Gastroesophageal sphincter (tissue), 4 donors: ENCODE measurements at regions not wholly inside any gene's neighbourhood (a gene's known extent, or its start where the extent isn't known, plus 50 kb on each side); places are given as distances from the start of the nearest gene placed in this dataset.

Experiments
- ATAC-seq: fragments of 150-250 bp; one replicate; pipeline ENCODE4 v1.9.1; 2016; ENCODE audit warnings: mild to moderate bottlenecking, moderate library complexity
- H3K27ac ChIP-seq, 4 donors: fragments of 200-600 bp; sonication (generic) in 3 of 4; 1 replicate in 3 of 4; 2 replicates in 1 of 4; pipeline ENCODE4 v1.5.1; 2016 to 2019
- H3K27me3 ChIP-seq: fragments of 200-600 bp; sonication (generic); one replicate; pipeline ENCODE4 v1.5.1; 2019
- H3K36me3 ChIP-seq, 2 donors: fragments of 200-600 bp; sonication (generic); one replicate each; pipeline ENCODE4 v1.5.1; 2019; ENCODE audit warnings: control low read depth in 1 of 2
- H3K4me1 ChIP-seq, 3 donors: fragments of 200-600 bp; sonication (generic); 1 replicate in 2 of 3; 2 replicates in 1 of 3; pipeline ENCODE4 v1.5.1; 2016 to 2019; ENCODE audit warnings: control low read depth in 2 of 3
- H3K4me3 ChIP-seq, 2 donors: fragments of 200-600 bp; sonication (generic); one replicate each; pipeline ENCODE4 v1.5.1; 2019; ENCODE audit warnings: mild to moderate bottlenecking in 1 of 2, moderate library complexity in 1 of 2
- H3K9me3 ChIP-seq, 3 donors: fragments of 200-600 bp; sonication (generic); one replicate each; pipeline ENCODE4 v1.5.1; 2017 to 2019; ENCODE audit warnings: control low read depth in 2 of 3
- EP300 ChIP-seq: sonication (generic); formaldehyde crosslinking; IDR thresholded peaks from one replicate; pipeline ENCODE4 v1.6.1; 2017; ENCODE audit warnings: antibody characterized with exemption, mild to moderate bottlenecking
- POLR2A ChIP-seq, 2 donors: fragments of 450-650 bp; IDR thresholded peaks; one replicate each; pipeline ENCODE4 v1.6.1; 2017; ENCODE audit warnings: antibody characterized with exemption in 2 of 2, mild to moderate bottlenecking in 2 of 2, moderate library complexity in 1 of 2
- POLR2AphosphoS5 ChIP-seq: sonication (generic); formaldehyde crosslinking; IDR thresholded peaks from one replicate; pipeline ENCODE4 v1.6.1; 2017; ENCODE audit warnings: antibody characterized with exemption
- WGBS, 2 donors: methylation state at CpG; one replicate each; pipeline ENCODE4 v1.1.5; 2018; ENCODE audit warnings: low coverage in 1 of 2; 5-methylcytosine and 5-hydroxymethylcytosine counted together
- TF ChIP-seq, protein P1 (sequence below), 4 experiments: fragments of 200-600 bp in 2 of 4; fragments of 450-650 bp in 2 of 4; sonication (generic) in 1 of 4; IDR thresholded peaks; one replicate each; pipeline ENCODE4 v1.5.1; 2017 to 2019; ENCODE audit warnings: antibody characterized with exemption in 4 of 4, mild to moderate bottlenecking in 2 of 4, moderate library complexity in 2 of 4

DNA sequence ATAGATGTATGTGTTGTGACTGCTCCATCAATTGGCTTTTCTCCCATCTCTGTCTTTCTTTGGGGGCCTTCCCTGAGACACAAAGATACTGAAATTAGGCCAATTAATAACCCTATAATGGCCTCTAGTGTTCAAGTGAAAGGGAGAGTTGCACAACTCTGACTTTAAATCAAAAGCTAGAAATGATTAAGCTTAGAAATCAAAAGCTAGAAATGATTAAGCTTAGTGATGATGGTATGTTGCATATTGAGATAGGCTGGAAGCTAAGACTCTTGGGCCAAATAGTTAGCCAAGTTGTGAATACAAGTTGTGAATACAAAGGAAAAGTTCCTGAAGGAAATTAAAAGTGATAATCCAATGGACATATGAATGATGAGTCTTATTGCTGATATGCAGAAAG is 452.9 kb upstream of the AGA start:
- H3K27me3 ChIP-seq, result no peaks in the 10 kb centered on the region
- ATAC-seq, result no peak
- no peaks in the 10 kb centered on the region for H3K36me3 ChIP-seq
- H3K4me1 ChIP-seq, result no peaks in the 10 kb centered on the region
- no peak overlapping the region for H3K4me3 ChIP-seq
- no peak overlapping the region for H3K27ac ChIP-seq
- H3K9me3 ChIP-seq, result no peaks in the 10 kb centered on the region
- TF ChIP-seq POLR2A (IDR thresholded peaks at IDR 0.05) (no peak), EP300 (no peak), POLR2AphosphoS5 (no peak)
- TF ChIP-seq, protein P1, sequence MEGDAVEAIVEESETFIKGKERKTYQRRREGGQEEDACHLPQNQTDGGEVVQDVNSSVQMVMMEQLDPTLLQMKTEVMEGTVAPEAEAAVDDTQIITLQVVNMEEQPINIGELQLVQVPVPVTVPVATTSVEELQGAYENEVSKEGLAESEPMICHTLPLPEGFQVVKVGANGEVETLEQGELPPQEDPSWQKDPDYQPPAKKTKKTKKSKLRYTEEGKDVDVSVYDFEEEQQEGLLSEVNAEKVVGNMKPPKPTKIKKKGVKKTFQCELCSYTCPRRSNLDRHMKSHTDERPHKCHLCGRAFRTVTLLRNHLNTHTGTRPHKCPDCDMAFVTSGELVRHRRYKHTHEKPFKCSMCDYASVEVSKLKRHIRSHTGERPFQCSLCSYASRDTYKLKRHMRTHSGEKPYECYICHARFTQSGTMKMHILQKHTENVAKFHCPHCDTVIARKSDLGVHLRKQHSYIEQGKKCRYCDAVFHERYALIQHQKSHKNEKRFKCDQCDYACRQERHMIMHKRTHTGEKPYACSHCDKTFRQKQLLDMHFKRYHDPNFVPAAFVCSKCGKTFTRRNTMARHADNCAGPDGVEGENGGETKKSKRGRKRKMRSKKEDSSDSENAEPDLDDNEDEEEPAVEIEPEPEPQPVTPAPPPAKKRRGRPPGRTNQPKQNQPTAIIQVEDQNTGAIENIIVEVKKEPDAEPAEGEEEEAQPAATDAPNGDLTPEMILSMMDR (IDR thresholded peaks at IDR 0.05), result no peak

DNA sequence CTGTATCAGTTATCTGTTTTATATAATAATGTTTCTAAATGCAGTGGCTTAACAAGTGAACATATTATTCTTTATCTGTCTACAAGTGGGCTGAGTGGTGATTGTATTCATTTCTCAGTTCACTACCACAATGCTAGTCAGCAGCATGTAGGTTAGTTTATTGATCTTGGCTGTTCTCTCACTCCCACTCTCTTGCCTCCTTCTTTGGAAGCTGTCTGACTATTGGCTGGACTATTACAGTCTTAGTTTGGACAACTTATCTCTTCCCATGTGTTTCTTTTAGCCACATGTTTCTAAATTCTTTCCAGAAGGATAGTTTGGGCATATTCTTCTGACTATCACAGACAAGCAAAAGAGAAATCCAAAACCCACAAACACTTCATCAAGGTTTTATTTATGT is 459.5 kb upstream of the AGA start:
- H3K9me3 ChIP-seq, result peaks cover 0 to 6% (median 0%) of the 10 kb centered on the region in 3 donors
- no peak overlapping the region for H3K27ac ChIP-seq
- TF ChIP-seq, protein P1 (IDR thresholded peaks at IDR 0.05), result no peak
- TF ChIP-seq POLR2AphosphoS5, result no peak
- no peak for TF ChIP-seq EP300
- TF ChIP-seq POLR2A (IDR thresholded peaks at IDR 0.05), result no peak
- H3K4me3 ChIP-seq, result no peak overlapping the region
- H3K36me3 ChIP-seq, result no peaks in the 10 kb centered on the region
- H3K27me3 ChIP-seq, result no peaks in the 10 kb centered on the region
- ATAC-seq, result no peak
- H3K4me1 ChIP-seq, result no peaks in the 10 kb centered on the region

DNA sequence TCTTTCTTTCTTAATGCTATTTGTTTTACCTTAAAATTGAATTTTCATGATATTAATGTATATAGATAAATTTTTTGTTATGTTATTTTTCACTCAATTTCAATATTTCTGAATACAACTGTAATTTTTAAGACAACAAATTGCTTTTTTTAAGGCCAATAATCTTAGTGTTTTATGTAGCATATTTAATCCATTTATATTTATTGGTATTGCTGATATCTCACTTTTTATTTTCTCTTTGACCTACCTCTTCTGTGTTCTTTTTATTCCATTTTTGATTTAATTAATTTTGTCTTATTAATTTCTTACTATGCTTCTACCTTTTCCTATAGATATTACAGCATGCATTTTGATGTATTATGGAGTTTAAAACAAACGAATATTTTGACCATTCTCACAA is 460.1 kb upstream of the AGA start:
- 73 to 100% methylated on average over 1 of the region's 1 CpG for WGBS, 2 donors
- ATAC-seq, result no peak
- H3K27ac ChIP-seq, result no peak overlapping the region

DNA sequence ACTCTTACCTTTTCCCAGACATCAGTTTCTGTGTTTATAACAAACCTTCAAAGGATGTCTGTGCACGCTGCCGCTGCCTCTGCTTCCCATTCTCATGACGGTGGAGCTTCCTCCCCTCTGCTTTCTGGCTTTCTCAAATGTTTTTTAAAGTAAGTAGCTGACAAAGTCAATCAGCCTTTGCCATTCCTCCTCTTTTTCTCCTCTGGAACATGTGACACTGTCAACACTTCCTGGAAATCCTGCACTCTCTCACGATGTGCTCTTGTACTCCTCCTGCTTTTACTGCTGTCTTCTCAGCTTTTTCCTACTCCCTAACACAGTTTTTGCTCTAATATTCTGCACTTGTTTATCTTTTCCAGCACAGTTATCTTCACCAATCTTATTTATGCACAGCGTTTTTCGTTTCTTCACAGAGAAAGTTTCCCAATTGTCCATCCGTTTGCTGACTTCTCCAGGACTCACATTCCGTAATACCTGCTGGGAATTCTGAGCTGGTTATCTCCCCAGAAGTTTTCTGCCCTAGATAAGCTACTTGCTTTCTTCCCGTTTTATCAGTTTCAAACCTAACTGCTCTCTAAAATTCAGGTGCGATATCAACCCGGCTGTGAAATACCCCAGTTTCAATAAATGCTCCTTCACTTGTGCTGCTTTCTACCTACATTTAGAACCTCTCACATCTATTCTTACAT is 465.6 kb upstream of the AGA start:
- no peak overlapping the region for H3K27ac ChIP-seq
- H3K9me3 ChIP-seq, result peaks cover 0 to 12% (median 0%) of the 10 kb centered on the region in 3 donors
- H3K27me3 ChIP-seq, result no peaks in the 10 kb centered on the region
- no peaks in the 10 kb centered on the region for H3K36me3 ChIP-seq
- 32 to 68% methylated on average over 11 of the region's 11 CpGs for WGBS, 2 donors
- H3K4me3 ChIP-seq, result no peak overlapping the region
- TF ChIP-seq POLR2A (IDR thresholded peaks at IDR 0.05) (no peak), EP300 (no peak), POLR2AphosphoS5 (no peak)
- TF ChIP-seq, protein P1 (IDR thresholded peaks at IDR 0.05), result no peak
- ATAC-seq, result no peak
- no peaks in the 10 kb centered on the region for H3K4me1 ChIP-seq

More for the DNA sequence above, 460.1 kb upstream of the AGA start:
- Histone ChIP-seq H3K4me3 (no peak overlapping the region), H3K27me3 (no peaks in the 10 kb centered on the region), H3K36me3 (no peaks in the 10 kb centered on the region), H3K4me1 (no peaks in the 10 kb centered on the region), H3K9me3 (peaks cover 0 to 6% (median 0%) of the 10 kb centered on the region in 3 donors)
- no peak for TF ChIP-seq EP300
- TF ChIP-seq, protein P1 (IDR thresholded peaks at IDR 0.05), result no peak

DNA sequence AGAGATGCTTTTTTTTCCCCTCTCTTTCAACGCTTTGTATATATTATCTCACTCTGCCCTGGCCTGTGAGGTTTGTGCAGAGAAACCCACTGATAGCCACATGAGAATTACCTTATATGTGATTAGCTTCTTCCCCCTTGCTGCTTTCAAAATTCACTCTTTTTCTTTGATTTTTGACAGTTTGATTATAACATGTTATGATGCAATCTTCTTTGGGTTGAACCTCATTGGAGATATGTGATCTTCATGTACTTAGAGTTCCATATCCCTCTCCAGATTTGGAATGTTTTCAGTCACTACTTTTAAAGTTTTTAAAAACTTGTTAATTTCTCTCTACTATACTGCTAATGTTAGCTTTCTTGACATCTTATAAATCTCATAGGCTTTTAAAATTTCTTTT is 479.5 kb upstream of the AGA start:
- WGBS, 2 donors, result 50% methylated on average over 1 of the region's 1 CpG; no CpG with 5 or more reads in 1 of the 2 donors

More for the DNA sequence above, 479.5 kb upstream of the AGA start:
- ATAC-seq, result no peak
- H3K27me3 ChIP-seq, result no peaks in the 10 kb centered on the region
- H3K4me3 ChIP-seq, result no peak overlapping the region
- no peaks in the 10 kb centered on the region for H3K4me1 ChIP-seq
- H3K27ac ChIP-seq, result no peak overlapping the region
- no peaks in the 10 kb centered on the region for H3K36me3 ChIP-seq
- peaks cover 0 to 6% (median 0%) of the 10 kb centered on the region in 3 donors for H3K9me3 ChIP-seq
- TF ChIP-seq EP300 (no peak), POLR2AphosphoS5 (no peak), POLR2A (IDR thresholded peaks at IDR 0.05) (no peak)
- TF ChIP-seq, protein P1 (IDR thresholded peaks at IDR 0.05), result no peak
